ENCODE measurements at regions not wholly inside any gene's neighbourhood (a gene's known extent, or its start where the extent isn't known, plus 50 kb on each side); places are given as distances from the start of the nearest gene placed in this dataset.
"Not testable (repeated sequence)": the region's sequence is repeated elsewhere in the genome, so short reads cannot be mapped to it uniquely, and the experiment has no call there.

DNA sequence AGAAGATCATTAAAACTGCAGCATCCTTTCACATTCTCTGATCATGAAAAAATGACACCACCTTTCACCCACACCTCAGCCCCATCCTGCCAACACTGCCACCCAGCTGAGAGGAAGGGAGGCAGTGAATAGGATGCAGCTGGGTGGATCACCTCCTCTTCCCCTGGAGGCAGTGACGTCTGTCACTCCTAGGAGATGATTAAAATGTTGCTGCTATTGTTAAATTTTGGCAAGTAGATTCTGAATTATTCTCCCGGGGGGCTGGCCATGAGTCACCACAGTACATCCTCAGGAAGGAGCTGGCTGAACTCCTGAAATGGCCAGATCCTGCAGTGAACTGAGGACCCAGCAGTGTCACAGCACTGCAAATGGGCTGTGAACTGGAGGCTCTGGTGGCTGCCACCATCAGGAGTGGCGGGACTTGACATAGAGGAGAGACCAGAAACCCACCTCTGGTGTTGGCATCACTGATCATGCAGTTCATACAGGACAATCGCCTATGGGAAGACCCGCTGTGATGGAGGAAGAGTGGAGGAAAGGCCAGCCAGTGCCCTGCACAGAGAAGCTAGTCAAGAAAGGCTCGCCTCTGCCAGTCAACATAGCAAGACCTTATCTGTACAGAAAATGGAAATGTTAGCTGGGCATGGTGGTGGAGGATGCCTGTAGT, 199.1 kb downstream of the FAM43A start:
- no peak for DNase-seq

GRCh38 chr3:194885766-194886165, 200.1 kb downstream of the FAM43A start:
- no peak for DNase-seq

DNA sequence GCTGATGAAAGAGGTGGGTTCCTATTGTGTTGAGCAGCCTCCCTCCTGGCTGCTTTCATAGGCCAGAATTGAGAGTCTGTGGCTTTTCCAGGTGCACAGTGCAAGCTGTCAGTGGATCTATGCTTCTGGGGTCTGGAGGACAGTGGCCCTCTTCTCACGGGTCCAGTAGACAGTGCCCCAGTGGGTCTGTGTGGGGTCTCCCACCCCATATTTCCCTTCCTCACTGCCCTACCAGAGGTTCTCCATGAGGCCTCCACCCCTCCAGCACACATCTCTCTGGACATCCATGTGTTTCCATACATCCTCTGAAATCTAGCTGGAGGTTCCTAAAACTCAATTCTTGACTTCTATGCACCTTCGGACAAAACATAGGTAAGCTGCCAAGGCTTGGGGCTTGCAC, 201.2 kb downstream of the FAM43A start:
- no peak for DNase-seq

GRCh38 chr3:194888062-194888461, 202.4 kb downstream of the FAM43A start:
- not testable (repeated sequence) for DNase-seq

DNA sequence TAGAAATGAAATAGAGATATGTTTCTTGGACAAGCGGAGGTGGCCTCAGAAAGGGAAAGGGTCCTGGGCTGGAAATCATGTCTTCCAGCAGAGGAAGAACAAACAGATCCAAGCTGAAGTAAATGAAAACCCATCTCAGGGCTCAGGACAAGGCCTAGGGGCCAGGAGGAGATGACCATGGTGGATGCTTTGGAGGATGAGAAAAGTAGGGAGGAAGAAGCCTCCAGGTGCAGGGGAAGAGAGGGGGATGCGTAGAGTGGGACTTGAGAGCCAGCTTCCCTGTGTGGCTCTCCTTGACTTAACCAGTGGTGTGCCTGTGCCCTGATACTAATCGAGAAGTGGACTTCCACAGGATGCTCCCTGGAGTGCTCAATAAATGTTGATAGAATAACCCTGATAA, 203.2 kb downstream of the FAM43A start:
- DNase-seq, result no peak

DNA sequence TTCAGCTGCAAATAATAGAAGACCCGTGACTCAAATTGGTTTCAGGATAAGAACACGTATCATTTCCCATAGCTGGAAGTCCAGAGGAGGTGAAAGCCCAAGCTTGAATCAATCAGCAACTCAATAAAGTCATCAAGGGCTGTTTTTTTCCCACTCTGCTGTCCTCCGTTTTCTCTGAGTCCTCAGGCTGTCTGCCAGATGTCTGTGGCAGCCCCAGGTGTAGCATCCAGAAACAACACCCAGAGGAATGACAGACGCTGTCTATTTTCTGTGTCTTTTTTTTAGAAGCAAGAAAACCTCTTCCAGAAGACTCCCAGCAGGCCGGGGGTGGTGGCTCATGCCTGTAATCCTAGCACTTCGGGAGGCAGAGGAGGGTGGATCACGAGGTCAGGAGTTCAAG, 204.4 kb downstream of the FAM43A start:
- no peak for DNase-seq

DNA sequence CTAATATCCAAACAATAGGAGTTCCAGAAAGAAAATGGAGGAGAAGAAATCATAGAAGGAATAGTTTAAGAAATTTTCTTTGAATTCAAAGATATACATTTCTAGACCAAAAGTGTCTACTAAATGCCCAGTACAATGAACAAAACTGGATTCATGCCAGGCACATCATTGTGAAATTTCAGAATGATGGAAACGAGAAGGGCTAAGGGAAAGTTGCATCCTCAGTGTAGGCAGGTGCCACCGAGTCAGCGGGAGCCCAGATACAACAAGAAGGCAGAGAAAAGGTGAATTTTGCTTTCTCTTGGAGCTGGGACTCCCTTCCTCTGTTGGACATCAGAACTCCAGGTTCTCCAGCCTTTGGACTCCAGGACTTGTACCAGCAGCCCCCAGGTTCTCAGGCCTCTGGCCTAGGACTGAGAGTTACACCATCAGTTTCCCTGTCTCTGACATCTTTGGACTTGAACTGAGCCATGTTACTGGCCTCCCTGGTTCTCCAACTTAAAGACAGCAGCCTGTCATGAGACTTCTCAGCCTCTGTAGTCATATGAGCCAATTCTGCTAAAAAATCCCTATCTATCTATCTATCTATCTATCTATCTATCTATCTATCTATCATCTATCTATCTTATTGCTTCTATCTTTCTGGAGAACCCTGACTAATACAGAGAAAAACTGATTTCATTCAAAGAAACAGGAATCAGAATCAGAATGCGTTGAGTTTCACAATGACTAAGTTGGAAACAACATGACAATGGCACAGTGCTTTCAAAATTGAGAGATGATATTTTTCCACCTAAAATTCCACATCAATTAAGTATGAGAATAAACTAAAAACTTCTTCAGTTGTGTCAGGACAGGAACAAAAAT, 207.7 kb downstream of the FAM43A start:
- DNase-seq, result no peak

GRCh38 chr3:194894538-194894937, 208.9 kb downstream of the FAM43A start:
- DNase-seq, result no peak

DNA sequence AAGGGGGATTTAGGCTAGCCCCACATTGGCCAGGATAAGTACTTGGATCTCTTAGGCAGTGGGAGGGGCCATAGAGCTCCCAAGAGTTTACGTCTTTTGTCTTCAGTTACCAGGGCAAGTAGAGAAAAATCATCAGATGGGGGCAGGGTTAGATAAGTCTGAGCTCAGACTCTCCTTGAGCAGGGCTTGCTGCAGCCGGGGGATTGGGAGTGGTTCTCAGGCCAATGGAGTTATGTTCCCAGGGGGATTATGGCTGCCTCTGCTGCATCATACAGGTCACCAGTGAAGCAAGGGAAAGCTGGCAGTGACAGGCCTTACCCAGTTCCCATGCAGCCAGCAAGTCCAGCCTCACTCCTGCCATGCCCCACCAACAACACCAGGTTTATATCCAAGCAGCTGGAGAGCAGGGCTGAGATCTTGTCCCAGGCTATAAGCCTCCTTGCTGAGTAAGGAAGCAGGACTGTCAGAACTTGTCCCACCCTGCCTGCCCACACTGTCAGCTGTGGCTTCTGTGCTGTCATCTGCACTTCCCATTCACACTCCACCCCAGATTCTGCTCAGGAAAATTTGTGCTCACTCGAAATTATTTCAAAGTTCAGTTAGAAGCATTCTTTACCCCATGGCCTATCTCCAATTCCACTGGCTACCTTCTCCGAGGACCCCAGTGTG, 215.3 kb downstream of the FAM43A start:
- peak in 1 of 2 experiments; percentile 14 for DNase-seq

DNA sequence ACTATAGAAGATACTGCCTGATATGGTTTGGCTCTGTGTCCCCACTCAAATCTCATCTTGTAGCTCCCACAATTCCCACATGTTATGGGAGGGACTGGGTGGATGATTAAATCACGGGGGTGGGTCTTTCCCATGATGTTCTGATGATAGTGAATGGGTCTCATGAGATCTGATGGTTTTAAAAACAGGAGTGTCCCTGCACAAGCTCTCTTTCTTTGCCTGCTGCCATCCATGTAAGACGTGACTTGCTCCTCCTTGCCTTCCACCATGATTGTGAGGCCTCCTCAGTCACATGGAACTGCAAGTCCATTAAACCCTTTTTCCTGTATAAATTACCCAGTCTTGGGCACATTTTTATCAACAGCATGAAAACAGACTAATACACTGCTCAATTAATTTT, 217.8 kb downstream of the FAM43A start:
- DNase-seq, result not testable (repeated sequence)

DNA sequence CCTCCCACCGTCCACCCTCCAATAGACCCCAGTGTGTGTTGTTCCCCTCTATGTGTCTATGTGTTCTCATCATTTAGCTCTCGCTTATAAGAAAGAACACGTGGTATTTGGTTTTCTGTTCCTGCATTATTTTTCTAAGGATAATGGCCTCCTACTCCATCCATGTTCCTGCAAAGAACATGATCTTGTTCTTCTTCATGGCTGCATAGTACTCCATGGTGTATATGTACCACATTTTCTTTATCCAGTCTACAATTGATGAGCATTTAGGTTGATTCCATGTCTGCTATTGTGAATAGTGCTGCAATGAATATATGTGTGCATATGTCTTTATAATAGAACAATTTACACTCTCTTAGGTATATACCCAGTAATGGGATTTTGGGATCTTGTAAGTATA, 219.3 kb downstream of the FAM43A start:
- DNase-seq, result not testable (repeated sequence)

DNA sequence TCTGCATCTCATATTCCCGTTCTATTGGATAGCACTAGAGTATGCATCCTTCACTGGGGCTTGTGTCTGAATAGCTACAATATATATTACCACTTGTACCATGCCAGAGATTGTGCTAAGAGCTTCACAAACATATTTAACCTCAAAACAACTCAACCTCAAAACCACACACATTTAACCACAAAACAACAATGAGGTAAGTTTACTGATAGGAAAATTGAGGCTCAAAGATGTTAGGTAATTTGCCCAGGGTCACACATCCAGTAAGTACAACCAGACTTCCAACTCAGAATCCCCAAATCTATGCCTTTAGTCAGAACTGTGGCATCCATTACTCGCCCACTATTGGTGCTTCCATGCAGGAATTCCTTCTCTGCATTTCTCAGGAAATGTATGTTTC, 220.0 kb downstream of the FAM43A start:
- no peak for DNase-seq

DNA sequence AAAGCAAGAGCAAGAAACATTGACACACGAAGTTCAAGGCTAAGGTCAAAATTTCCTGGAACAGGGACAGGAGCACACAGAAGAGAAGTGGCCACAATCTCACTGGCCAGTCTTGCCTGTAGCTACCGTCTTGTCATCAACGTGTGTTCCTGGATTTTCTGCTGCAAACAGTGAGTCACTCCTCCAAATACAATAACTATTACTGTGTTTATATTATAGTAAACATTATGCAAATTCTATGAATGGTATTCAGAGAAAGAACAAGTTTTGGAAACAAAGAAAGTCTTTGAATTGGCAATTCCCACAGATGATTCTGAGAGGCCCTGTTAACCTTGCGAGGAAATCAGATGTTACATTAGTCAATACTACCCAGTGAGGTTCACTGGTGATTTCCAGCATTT, 220.5 kb downstream of the FAM43A start:
- no peak for DNase-seq

DNA sequence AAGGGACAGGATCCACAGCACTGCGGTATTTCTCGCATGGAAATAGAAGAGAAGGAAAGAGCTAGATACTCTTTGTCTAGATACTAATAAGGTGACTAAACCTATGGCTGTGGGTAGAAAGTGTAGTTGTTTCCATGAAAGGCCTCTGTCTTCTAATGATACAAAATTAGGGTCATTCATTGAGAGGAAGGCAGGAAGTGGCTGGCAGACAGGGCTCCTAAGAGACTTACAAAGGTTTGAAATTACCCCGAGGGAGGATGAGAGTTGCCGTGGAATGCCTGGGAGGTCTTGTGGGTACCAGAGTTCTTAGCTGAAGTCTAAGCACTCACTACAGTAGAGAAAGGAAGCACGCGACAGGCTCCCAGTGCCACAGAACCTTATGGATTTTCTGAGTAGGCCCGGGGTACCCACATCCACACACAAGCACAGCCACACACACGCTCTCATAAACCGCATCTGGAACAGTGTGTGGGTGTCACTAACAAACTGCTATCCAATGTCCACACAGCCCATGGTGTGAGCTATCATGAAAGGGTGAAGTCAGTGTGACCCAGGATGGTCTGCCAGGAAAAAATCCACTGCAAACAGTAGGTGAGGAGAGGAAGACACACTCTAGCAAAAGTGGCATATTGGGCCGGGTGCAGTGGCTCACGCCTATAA, 221.4 kb downstream of the FAM43A start:
- no peak for DNase-seq

GRCh38 chr3:194907811-194908210, 222.1 kb downstream of the FAM43A start:
- DNase-seq, result no peak

GRCh38 chr3:194908496-194908895, 222.8 kb downstream of the FAM43A start:
- DNase-seq, result peak; percentile 34 to 70

DNA sequence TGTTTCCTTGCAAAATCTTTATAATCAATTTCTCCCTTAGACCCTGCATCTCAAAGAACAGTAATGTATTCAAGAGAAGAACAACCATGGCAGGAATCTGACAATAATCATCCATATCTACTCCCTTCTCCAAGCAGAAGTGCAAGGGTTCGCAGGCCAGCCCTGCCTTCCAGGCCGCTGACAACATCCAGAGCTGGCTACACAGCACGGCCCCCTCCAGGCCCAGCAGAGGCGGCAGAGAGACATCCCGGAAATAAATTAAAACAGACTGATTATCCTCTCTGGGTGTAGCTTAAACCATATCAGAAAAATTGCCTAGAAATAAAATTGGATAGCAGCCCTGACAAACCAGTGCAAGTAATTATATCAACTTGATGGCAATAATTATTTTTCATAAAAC, 223.3 kb downstream of the FAM43A start:
- DNase-seq, result no peak

GRCh38 chr3:194910414-194910984, 224.8 kb downstream of the FAM43A start:
- DNase-seq, result no peak

GRCh38 chr3:194913316-194913715, 227.6 kb downstream of the FAM43A start:
- DNase-seq, result no peak

DNA sequence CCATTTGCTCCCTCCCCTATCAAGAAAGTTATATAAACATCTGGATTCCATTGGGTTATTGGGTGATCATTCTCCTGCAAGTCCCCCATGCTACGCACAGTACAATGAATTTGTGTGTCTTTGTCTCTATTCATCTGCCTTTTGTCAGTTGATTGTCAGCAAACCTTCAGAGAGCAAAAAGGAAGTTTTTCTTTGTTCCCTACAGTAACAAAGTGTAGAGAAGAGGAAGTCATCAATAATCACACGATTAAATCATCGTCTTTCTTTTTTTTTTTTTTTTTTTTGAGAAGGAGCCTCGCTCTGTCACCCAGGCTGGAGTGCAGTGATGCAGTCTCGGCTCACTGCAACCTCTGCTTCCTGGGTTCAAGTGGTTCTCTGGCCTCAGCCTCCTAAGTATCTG, 239.2 kb downstream of the FAM43A start:
- not testable (repeated sequence) for DNase-seq

DNA sequence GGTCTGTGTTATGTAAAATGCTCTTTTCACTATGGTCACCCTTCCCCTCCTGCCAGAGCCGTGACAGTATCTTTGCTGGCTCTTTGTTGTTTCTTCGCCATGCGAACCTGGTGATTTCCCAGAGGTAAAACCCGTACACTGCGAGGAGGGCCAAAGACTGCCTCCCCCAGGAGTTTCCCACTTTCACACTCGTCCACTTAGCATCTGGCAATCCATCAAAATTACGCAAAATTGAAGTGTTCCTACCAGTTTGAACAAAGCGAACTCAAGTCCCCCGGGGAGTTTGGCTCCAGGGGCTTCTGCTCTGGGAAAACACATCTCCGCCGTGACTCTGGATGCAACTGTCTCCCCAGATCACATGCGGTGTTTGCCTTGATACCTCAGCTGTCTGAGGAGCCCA, 239.9 kb downstream of the FAM43A start:
- no peak for DNase-seq

GRCh38 chr3:194928227-194928626, 242.5 kb downstream of the FAM43A start:
- DNase-seq, result no peak
